ENCODE measurements at regions not wholly inside any gene's neighbourhood (a gene's known extent, or its start where the extent isn't known, plus 50 kb on each side); places are given as distances from the start of the nearest gene placed in this dataset.

DNA sequence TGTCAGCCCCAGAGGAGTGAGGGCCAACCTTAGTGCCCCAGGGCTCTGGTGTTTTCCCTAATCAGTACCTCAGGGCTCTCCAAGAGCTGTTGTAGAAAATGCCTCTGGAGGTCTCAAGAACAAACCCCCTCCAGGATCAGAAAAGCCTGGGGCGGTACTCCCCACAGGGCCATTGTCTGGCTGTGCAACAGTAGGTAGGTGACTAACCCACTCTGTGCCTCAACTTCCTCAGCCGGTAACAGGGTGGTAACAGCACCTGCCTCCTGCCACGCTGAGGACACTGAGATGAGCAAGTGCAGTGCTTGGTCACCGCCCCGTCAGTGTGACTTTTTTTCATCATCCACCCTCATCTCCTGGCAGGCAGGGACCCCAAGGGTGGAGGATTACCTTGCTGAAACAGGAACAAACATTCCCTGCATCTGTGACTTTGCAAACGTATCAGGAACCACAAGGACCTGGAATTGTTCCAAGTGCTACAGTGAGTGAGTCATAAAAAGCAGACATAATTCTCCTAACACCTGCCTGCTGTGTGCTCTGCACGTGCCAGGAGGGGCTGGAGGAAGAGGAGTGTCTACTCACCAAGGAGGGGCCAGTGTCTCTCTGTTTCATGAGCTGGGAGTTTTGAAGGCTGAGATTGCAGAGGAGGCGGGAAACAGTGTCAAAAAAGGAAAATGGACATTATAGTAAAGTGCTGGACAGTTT, 440.8 kb downstream of the NPHP4 start:
- in situ Hi-C loops (cut with MboI; ENCODE audit: low sequenced_read_pairs) = no loop called here

DNA sequence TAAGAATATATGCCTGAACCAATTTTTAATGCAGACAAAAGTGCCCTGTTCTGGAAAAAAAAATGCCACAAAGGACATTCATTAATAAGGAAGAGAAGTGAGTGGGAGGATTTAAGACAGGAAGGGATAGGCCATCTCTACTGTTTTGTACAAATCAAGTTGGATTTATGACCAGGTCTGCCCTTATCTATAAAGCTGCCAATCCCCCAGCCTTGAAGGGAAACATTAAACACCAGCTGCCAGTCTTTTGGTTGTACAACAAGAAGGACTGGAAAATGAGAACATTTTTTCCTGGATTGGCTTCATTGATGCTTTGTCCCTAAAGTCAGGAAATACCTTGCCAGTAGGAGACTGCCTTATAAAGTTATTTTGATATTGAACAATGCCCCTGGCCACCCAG, 444.0 kb downstream of the NPHP4 start:
- in situ Hi-C loops (cut with MboI; ENCODE audit: low sequenced_read_pairs) = no loop called here

- in situ Hi-C loops (cut with MboI; ENCODE audit: low sequenced_read_pairs) = no loop called here
Observed at GRCh38 chr1:5543235-5543634, 449.0 kb downstream of the NPHP4 start.

- in situ Hi-C loops (cut with MboI; ENCODE audit: low sequenced_read_pairs) = no loop called here
Observed at GRCh38 chr1:5532811-5533210, 459.4 kb downstream of the NPHP4 start.

DNA sequence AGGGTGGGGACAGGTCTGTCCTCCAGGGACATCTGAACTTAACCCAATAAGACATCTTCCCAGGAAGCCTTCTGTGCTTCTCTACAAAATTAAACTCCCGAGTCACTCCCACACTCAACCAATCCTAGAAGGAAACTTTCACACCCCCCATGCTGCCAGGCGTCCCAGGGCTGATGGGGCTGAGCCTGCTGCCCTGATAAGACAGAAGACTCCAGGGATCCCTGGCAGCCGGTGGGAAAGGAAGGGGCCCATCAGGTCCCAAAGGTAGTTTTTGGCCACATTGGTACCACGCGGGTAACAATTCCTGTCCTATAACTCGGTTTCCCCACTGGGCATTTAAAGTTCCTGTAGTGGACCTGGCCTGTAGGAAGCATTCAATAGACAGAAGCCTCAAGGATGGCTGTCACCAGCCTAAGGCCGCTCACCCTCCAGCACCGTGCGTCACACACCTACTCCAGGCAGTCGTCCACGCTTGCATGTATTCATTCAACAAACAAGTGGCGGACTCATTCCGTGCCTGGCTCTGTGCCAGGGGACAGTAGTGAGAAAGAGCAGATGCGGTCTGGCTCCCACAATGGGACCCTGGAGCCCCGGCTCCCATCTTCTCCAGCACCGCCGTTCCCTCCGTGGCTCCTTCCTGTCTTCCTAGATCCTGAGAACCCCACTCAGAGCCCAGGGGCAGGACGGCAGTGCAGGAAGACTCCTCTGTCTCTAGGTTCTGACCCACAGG, 465.2 kb downstream of the NPHP4 start:
- in situ Hi-C loops (cut with MboI; ENCODE audit: low sequenced_read_pairs) = no loop called here

- in situ Hi-C loops (cut with MboI; ENCODE audit: low sequenced_read_pairs) = no loop called here
Observed at GRCh38 chr1:5526385-5526750, 465.9 kb downstream of the NPHP4 start.

DNA sequence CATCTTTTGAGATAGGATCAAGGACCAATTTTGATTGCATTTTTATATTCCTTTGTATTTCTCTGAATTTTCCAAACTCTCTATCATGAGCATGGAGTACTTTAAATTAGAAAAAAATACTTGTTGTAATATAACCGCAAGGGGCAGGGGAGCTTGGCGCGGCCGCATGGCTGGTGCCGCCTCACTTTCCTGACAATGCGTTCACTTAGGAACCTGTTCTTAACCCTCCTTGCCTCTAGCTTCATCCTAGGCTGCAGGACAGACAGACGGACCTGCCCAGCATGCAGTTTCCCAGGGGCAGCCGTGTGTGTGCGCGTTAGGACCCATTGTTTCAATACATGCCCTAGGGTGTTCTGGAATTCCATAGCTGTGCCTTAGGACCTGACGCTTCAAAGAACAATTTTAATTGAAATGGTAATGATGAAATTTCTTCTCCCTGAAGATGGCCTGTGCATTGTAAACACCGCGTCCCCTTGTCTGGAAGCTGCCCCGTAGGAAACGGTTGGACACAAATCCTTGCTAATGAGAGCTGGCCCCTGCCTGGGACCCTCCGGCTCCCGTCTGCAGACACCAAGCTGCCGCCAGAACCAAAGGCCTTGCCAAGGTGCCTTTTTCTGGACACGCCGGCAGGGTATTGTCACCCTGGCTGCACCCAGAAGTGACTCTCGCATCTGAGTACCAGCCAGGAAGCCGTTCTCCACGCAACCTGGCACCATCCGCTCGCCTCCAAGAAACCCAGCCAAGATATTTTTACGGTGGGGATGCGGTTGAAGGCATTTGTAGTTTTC, 466.4 kb downstream of the NPHP4 start:
- in situ Hi-C loops (cut with MboI; ENCODE audit: low sequenced_read_pairs) = no loop called here

DNA sequence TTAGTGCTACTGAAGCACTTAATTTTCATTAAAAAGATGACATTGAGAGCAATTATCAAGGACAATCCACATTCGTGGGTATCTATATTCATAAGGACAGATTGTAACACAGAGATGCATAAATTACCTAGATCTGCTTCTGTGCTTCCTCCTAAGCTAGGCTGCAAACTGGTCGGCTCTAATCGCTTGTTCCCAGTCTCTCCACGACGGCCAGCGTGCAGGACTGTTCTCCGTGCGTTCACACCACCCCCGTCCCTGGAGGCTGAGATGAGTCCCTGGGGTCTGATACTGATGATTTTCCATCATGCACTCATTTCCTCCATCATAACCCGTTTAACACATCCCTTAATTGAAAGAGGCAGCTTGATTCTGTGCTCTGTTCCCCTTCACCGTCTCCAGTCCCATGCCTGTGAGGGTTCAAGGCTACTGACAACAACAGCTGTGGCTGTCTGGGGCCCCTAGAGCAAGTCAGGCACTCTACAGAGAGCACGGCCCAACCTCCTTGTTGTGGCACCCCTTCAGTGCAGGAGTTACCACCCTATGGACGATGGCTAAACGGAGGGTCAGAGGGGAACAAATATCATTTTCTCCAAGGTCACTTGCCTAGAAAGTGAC, 469.6 kb downstream of the NPHP4 start:
- in situ Hi-C loops (cut with MboI; ENCODE audit: low sequenced_read_pairs) = loop anchor here (25.0 kb wide), 1 partner anchor 440 kb away; no protein-coding TSS in a partner anchor

- in situ Hi-C loops (cut with MboI; ENCODE audit: low sequenced_read_pairs) = loop anchor here (10.0 to 25.0 kb wide), 2 partner anchors 225 to 443 kb away; no protein-coding TSS in a partner anchor
Observed at GRCh38 chr1:5519366-5520135, 472.7 kb downstream of the NPHP4 start.

DNA sequence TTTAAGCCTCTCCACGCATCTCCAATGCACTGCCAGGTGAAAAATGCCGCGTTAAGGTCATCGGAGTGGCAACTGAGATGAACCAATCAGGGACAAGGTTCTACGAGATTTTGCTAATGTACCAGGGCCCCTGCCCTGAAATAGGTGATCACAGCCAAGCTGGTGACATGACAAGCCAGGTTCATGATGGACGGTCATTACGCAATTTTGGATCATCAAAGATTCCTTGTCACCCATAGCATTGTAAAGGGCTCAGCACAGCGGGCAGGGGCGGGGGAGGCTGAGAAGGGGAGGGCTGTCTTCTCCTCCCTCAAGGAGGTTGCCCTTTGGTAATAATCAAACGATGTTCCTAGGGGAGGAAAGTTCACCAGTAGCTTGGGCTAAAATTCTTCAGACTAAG, 475.5 kb downstream of the NPHP4 start:
- in situ Hi-C loops (cut with MboI; ENCODE audit: low sequenced_read_pairs) = loop anchor here (10.0 to 25.0 kb wide), 2 partner anchors 228 to 446 kb away; no protein-coding TSS in a partner anchor

- in situ Hi-C loops (cut with MboI; ENCODE audit: low sequenced_read_pairs) = loop anchor here (10.0 to 25.0 kb wide), 2 partner anchors 229 to 447 kb away; no protein-coding TSS in a partner anchor
Observed at GRCh38 chr1:5515501-5515900, 476.7 kb downstream of the NPHP4 start.

DNA sequence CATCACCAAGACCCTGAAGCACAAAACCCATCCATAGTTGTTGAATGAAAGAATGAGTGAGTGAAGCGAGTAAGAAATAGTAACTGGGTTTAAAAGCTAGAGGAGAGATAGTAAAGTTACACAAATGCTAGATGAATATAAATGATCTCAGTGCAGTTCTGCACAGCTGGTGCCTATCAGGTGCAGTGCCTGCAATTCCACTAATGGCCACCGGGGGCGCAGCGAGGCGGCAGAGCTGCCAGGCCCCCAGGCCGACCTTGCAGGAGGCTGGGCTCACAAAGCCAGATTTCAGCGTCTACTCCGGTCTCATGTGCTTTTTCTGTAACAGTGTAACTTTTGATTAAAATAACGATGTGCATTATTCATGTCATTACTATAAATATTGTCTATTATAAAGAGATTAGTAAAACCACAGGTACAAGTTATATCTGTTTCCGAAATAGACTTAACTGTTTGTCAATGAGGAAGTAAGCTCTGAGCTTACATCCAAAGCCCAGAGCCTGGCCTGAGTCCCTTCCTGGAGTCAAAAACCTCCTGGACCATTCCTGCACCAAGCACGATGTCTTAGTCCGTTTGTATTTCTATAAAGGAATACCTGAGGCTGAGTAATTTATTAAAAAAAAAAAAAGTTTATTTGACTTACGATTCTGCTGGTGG, 477.6 kb downstream of the NPHP4 start:
- in situ Hi-C loops (cut with MboI; ENCODE audit: low sequenced_read_pairs) = loop anchor here (10.0 to 25.0 kb wide), 2 partner anchors 230 to 448 kb away; no protein-coding TSS in a partner anchor

DNA sequence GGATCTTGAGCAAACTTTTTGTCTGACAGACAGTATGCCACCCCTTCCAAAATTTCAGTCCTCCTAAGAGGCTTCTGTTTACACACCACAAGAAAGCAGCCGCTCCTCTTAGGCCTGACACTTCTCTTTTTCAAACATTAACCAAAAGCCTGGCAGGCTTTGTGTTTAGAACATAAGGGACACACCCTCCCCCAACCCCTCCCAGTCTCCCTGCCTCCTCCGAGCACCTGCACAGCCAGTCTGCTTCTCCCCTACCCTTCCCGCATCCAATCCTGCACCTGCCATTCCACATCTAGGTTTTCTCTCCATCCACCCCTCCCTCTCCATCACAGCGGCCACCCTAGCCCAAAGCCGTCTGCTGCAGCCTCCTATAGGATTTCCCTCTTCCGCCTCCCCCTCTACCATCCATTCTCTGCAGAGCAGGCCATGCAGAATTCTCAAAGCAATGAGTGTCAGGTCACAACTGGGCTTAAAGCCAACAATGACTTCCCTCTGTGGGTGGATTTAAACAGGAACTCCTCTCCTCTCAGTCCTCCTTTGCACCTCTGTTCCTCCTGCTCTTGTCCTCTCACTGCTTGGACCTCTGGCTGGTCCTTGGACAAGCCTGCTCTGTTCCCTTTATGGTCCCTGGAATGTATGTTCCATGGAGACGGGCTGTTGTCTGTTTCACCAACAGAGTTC, 478.2 kb downstream of the NPHP4 start:
- in situ Hi-C loops (cut with MboI; ENCODE audit: low sequenced_read_pairs) = loop anchor here (10.0 to 25.0 kb wide), 2 partner anchors 231 to 448 kb away; no protein-coding TSS in a partner anchor

GRCh38 chr1:5513179-5513578, 479.0 kb downstream of the NPHP4 start:
- in situ Hi-C loops (cut with MboI; ENCODE audit: low sequenced_read_pairs) = loop anchor here (10.0 to 25.0 kb wide), 2 partner anchors 232 to 449 kb away; no protein-coding TSS in a partner anchor

DNA sequence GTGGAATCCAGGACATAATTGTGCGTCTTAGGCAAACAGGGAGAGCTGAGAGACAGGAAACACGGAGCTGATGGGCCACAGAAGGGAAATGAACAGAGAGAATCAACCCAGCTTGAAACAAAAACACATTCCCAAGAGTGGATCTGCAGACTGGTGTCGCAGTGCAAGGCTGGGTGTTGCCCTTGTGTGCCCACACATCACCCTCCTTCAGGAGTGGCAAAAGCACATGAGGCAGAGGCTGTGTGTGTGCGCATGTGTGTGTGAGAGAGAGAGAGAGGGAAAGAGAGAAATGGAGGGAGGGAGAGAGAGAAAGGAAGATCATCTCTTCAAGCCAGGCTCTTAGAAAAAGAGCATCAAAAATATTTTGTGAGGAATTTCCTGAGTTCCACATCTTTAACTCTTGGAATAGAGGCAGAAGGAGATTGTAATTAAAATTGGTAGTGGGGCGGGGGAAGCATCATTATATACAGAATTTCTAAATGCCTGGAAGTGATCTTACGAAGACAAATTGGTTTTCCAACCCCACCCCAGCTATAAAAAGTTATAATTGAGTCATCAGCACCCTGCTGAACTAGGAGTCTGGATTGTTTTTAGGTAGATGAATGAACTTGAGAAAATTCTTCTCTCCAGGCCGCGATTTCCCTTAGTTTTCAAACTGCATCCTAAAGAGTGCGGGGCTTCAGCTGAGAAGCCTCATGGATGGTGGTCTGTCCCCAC, 480.7 kb downstream of the NPHP4 start:
- in situ Hi-C loops (cut with MboI; ENCODE audit: low sequenced_read_pairs) = loop anchor here (10.0 to 25.0 kb wide), 2 partner anchors 233 to 451 kb away; no protein-coding TSS in a partner anchor

- in situ Hi-C loops (cut with MboI; ENCODE audit: low sequenced_read_pairs) = loop anchor here (10.0 to 25.0 kb wide), 2 partner anchors 235 to 452 kb away; no protein-coding TSS in a partner anchor
Observed at GRCh38 chr1:5509664-5510452, 482.4 kb downstream of the NPHP4 start.

DNA sequence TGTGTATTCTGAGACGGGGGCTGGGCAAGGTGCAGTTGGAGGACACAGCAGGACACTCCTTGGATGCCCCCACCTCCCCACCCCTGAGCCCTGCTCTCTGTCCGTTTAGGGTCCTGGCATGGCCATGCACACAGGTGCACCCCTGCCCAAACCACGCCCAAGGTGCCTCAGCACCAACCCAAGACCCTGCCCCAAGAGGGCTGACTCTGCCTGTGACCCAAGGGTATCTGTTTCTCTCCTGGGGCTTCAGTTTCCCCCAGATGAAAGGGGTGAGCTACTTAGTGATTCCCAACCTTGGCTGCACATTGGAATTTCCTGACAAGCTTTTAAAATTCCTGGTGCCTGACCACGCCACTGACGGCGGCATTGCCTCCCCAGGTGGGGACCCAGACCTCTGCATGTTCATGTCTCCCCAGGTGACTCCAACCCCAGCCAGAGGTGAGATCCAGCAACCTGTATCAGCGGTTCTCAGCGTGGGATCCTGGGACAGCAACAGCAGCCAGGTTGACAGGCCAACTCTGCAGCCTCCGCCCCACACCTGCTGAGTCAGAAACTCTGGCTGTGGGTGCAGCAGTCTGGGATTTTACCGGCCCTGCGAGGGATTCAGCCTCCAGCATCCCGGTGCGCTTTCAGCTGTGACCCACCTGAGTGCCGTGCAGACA, 483.4 kb downstream of the NPHP4 start:
- in situ Hi-C loops (cut with MboI; ENCODE audit: low sequenced_read_pairs) = loop anchor here (25.0 kb wide), 1 partner anchor 454 kb away; no protein-coding TSS in a partner anchor

All from HL-60/S4 (cell line).